NCI-H2196 treated with DMSO at 0.1 percent for 48 hours (cell line): ENCODE measurements at regions not wholly inside any gene's neighbourhood (a gene's known extent, or its start where the extent isn't known, plus 50 kb on each side); places are given as distances from the start of the nearest gene placed in this dataset.
"Not testable (repeated sequence)": the region's sequence is repeated elsewhere in the genome, so short reads cannot be mapped to it uniquely, and the experiment has no call there.

ENCODE experiments used
- DNase-seq: peaks from one replicate; lab custom pipeline; 2025; ENCODE audit not compliant: unreplicated experiment; lab: John Stamatoyannopoulos, UW

DNA sequence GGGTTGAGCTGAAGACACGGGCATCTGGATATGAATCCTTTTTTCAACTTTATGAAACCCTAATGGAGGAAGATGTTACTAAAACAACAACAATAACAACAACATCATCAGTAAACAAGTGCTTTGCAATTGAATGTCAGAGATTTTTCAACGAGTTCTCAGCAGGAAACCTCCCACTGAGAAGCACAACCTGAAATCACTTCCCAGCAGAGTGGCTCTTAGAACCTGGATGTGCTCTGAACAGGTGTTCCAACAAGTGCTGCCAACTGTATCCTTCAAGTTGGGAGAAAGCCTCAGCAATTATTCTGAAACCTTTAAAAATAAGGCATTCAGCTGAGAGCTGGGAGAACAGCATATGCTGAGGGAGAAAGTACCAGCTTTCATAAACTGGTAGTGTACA is 1622.7 kb upstream of the CELF4 start:
- no peak for DNase-seq

DNA sequence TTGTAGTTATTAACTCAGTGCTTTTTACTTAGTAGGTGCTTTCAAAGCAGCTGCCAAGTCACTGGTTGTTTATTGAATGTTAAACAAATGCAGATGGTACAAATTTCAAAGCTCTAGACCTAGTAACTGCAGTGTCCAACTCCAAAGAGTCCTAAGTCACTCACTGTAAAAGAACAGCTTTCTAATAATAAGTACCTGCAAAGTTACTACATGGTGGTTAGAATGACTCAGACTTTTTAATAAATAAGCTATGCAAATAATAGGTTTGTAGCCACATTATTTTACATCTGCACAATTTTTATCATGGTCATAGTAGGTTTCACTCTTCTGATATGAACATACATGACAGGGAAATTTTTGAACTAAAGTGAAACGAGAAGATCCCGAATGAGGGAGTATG is 1620.4 kb upstream of the CELF4 start:
- DNase-seq: no peak

DNA sequence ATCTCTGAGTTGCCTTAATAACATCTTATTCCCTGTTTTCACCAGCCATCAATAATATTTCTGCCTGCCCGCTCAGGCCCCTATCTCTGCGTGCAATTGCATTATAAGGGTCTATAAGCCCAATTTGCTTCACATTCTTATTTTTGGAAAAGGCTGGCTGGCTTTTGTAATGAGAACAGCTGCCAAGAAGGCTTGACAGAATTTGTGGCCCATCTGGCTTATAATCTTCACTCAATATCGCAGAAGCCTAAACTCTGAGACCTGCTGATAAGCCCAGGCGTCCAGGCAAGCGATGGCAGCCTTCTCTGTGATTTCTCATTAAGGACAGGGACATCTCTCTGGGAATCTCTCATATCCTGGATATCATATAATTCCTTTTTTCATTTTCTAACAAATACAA is 1618.6 kb upstream of the CELF4 start:
- DNase-seq: no peak

DNA sequence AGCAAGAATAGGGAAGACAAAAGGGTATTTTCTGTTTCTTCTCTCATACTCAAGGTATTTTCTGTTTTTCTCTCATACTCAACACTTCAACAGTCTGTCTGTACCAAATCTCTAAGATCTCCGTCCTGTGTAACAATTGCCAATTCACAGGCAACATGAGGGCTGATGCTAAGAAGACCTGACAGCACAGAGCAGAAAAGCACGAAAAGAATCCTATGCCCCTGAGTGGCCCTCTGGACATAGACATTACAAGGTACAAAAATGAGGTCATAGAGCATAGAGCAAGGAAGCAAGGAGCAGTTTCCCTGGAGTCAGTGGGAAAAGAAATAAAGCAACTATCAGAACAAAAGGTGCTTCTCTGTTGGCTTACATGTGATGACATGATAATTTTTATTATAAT is 1612.6 kb upstream of the CELF4 start:
- DNase-seq: no peak

DNA sequence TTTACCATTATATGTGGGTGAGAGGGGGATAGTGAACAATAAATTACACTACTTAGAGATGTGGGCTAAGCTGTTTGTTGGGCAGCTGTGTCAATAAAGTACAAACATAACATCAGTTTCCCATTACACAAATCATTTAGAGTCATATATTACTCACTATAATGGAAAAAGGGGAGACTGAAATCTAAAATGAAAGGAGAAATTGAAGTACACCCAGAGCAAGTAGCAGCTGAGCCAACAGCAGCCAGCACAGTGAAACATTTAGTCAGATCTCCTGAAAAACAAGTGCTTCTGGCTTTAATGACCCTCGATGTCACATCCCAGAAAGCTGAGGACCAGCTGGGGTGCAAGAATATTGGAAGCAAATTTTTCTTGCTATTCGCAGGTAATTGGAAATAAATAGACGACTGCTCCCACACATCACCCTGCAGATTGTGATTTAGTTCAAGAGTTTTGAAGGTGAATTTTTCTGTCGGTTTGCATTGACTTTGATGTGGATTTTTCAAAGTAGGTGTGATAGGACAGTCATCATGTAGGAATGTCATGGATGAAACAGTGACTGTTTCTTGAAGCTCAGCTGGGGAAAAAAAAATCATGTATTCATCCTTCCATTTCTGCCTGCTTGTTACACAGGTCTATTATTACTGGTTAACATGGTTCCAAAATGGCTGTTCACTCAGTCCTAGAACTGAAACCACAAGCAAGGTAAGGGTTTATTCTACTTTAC is 1607.3 kb upstream of the CELF4 start:
- DNase-seq: no peak

DNA sequence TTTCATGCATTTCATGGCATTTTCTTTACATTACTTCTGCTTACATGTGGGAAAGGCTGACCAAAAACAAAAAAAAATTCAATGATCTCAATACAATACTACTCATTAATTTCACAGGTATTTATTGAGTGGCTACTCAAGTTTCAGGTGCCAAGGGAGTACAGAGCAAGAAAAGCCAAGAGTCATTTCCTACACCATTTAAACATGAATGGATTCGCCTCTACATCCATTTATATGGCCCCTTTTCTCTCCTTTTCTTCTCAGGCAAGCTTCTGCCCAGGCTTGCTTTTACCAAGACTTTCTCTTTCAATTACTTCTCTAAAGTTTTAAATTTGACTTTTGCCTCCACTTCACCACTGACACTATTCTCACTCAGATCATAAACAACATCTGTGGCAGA is 1603.1 kb upstream of the CELF4 start:
- DNase-seq: no peak

DNA sequence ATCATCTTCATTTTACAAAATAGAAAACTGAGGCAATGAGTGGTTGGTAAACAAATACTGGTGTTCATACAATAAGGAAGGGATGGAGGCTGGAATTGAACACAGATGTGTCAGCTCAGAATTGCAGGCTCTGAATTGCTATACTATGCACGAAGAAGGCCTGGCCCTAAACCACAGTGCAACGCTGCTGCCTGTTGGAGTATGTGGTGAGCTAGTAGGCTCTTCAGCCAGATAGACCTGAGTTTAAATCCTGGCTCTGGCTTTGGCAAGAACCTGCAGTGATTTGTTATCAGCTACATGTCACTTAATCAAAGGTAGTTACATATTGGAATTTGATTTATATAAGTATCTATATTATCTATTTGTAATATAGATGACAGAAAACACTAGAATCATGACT is 1602.4 kb upstream of the CELF4 start:
- DNase-seq: no peak

DNA sequence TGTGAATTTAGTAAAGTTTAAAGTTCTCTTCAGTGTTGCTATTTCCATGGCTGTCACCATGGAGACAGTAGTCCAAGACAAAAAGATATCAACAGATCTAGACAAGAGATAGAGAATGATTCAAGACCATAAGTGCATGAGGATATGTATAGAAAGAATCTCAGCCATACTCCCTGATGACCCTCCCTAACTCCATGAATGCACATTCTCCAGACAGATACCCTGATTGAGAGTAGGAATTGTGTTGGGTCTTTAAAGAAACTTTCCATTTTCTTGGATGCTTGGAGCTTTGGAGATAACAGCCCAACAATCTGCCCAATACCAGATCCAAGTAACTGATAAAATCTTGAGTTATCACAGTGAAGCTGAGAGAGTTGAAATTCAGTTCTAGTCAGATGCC is 1601.2 kb upstream of the CELF4 start:
- no peak for DNase-seq

DNA sequence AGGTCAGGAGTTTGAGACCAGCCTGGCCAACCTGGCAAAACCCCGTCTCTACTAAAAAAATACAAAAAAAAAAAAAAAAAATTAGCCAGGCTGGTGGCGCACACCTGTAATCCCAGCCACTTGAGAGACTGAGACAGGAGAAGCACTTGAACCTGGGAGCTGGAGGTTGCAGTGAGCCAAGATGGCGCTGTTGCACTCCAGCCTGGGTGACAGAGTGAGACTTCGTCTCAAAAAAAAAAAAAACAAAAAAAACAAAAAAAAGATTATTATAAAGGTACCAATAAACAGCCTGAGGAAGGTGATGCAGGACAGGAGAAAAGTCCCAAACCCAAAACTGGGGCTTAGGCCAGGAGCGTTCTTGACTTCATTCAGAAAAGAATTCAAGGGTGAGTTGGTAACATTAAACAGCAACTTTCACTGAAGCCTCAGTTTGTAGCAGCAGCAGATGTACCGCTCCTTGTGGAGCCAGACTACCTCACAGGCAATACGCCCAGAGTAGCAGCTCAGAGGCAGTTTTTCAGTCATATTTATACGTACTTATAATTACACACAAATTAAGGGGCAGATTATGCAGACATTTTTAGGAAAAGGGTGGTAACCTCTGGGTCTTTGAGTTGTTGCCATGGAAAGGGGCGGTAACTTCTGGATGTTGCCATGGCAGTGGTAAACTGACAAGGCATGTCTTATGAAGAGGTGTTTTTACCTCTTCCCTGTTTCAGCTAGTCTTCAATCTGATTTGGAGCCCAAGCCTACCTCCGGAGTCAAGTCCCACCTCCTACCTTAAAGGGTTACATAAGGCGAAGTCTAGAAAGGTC is 1596.6 kb upstream of the CELF4 start:
- no peak for DNase-seq

DNA sequence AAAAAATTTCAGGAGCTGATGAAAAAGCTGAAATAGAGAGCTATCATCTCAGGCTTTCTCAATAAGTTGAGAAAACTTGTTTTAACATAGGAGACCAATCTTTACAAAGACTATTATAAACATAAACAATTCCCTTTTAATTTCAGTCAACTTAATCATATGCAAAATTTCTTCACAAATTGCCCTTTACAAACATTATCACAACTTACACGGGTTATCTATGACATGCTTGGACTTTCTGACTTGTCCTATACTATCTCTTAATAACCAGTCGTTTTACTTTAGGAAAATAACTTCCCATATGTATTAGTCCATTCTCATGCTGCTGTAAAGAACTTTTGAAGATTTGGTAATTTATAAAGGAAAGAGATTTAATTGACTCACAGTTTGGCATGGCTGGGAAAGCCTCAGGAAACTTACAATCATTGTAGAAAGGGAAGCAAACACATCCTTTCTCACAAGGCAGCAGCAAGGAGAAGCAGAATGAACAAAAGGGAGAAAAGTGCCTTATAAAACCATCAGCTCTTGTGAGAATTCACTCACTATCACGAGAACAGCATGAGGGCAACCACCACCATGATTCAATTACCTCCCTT is 1583.7 kb upstream of the CELF4 start:
- no peak for DNase-seq

DNA sequence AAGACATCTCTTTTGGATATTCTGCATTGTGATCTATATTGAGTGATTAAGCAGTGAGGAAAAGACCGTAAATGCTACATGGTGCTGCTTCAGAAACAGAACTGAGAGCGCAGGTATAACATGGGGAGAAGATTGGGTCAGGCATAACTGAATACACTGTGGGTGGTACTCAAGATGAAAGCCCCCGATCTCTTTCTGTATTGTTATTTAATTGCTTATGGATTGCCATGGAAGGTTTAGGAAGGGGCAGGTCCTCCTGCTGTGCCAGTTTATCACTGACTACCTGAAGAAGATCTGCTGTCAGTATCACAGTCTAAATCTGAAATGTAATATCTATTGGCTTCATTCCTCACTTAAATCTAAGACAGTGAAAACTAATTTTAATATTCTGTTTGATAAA is 1568.7 kb upstream of the CELF4 start:
- DNase-seq: no peak

DNA sequence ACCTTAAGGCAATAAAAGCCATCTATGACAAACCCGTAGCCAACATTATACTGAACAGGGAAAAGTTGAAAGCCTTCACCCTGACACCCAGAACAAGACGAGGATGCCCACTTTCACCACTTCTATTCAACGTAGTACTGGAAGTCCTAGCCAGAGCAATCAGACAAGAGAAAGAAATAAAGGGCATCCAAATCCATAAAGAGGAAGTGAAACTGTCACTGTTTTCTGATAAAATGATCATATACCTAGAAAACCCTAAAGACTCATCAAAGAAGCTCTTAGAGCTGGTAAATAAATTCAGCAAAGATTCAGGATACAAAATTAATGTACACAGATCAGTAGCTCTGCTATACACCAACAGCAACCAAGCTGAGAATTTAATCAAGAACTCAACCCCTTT is 1561.9 kb upstream of the CELF4 start:
- not testable (repeated sequence) for DNase-seq

DNA sequence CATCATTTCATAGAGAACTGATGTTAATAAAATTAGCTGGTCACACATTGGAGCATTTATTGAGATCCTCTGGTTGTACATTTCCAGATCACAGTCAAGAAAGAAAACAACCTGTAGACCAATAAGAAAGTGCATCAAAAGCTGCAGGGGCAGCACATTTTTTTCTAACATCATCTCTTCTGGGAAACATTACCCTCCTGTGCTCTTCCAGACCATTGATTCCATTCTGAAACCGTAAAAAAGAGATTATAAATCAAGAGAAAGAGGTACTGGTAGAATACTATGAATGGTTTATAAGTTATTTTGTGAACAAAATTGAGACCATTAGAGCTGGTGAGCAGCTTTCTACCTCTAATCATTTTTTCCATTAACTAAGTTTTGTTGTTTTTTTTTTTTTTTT is 1548.2 kb upstream of the CELF4 start:
- DNase-seq: no peak

DNA sequence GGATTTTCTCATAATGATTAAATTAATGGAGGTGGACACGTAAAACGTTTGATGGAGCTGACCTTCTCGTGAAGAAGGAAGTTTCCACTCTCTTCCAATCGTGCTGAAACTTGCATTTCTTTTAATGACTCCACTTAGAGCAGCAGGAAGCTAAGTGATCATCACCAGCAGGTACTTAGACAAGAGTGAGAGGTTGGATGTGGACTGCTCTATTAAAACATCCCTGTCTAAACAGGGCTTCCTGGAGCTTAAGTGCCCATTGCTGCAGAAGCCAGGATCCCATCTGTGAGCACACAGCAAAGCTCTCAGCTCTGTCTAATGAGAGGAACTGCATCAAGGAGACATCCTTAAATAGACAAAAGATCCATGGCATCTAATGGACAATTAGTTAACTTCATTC is 1539.5 kb upstream of the CELF4 start:
- DNase-seq: no peak

DNA sequence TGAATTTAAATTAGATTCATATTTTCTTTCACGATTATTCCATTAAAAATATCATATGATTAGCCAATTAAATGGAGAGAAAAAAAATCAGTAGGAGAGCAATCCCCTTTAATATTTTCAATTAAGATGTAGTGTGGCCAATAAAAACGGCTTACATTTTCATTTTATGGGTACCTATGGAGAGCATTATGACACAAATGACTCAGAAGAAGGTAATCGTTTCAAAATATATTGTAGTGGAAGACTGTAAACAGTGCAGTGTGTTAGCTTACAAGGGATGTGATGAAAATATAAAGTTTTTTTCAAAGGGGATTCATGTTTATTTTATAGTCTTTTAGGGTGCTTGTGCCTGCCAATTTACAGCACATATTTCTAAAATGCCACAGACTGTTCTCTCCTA is 1507.4 kb upstream of the CELF4 start:
- no peak for DNase-seq

DNA sequence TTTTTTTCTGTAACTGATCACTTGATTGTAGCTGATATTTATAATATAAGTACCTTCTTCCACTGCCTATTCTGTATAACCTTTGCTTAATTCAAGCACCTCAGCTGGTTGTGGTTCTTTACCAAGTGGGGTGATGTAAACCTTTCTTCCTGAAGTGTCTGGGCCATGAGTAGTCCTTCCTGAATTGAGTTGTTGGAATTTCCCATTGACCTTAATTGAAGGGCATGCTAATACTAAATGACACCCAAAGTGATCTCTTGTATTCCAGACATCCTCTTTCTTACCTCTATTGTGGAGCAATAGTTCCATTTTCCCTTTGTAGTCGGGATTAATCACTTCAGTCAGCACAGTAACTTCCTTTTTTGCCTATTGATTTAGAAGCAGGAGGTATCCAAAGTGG is 1496.8 kb upstream of the CELF4 start:
- no peak for DNase-seq

DNA sequence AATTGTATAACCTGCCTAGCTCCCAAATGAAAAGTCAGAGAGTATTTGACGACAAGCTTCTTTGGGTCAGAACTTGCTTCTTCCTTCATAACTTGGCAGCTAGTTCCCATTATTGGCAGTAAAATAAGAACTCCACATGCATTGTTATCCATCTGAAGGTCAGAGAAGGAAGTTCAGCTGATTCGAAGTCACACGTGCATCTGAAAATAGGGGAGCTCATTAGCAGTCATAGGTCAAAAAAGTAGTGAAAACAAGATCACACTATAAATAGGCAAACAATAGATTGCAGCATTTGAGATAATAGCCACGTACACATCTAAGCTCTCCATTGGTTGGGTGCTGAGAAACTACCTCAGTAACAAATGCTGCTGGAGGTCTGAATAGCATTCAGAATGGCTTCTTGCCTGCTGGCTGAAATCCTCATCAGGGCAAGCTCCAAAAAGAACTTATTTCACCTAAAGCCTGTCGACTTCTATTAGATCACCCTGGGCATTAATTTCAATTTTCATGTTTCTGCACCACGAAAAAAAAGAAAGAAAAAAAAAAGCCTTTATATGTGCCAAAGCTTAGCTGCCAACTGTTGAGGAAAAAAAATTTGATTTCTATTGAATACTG is 1492.9 kb upstream of the CELF4 start:
- DNase-seq: no peak

DNA sequence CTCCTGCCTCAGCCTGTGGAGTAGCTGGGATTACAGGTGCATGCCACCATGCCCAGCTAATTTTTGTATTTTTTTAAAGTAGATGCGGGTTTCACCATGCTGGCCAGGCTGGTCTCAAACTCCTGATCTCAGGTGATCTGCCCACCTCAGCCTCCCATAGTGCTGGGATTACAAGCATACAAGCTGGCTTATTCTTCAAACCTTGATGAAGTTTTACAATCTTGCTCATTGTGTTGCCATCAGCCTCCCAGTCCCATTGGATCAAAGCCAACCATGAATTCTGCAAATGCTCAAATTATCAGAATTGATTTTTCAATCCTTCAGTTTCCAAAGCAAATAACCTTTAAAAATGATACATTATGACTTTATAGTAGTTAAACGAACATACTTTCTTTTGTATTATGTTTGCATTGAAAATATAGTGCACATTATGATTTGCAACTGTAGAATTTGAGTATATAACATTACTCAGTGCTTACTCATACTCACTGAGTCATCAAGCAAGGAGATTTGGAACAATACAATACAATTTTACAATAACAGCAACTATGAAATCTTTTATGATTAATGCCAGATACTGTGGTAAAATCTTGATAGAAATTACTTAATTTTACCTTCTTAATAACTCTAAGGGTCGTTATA is 1491.9 kb upstream of the CELF4 start:
- DNase-seq: no peak

DNA sequence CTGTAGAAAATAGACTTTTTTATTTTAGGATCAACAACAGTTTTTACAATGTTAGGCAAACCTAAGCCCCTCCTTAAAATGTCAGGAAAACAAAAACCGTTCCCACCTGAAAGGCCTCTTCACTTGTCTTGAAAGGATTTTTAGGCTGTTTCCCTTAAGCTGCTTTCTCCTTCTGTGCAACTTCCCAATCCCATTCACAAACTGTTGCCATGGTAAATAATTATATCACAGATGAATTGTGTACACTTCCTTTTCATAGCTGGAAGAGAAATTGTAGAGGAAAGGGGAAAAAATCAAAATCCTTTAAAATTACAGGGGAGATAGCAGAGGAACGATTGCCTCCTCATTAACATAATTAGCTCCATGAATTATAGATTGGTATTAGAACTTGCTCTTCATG is 1488.0 kb upstream of the CELF4 start:
- no peak for DNase-seq

DNA sequence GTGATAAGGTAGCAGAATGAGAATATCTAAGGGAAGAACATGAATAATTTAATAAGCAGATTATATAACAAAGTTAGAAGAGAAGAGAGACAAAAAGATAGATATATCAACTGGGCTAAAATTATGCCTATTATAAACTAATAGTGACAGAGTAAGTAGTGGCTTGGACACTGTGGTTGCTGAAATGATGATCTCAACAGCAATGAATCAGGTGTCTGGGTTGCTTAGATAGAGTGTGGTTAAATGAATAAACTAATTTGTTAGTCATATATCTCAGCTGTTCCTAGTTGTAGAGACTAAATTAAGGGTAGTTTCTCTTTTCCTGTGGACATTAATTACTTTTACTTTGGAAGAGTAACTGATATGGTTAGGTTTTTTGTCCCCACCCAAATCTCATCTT is 1485.4 kb upstream of the CELF4 start:
- no peak for DNase-seq

DNA sequence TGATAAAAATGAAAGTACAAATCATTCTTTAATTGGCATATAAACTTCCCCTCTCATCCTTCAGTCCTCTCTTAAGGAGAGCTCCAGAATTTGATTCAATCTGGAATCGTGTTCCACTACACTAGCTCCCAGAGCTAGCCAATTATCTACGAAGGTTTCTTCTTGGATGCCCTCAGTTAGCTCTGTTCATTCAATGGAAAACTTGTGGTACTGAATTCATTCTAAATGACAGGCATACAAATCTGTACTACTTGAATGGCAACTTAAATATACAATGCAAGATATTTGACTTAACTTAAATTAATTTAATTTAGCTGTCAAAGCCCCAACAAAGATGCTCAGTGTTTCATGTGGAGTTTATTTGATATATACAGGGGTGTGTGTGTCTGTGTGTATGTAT is 1474.2 kb upstream of the CELF4 start:
- no peak for DNase-seq
